ENCODE measurements at regions not wholly inside any gene's neighbourhood (a gene's known extent, or its start where the extent isn't known, plus 50 kb on each side); places are given as distances from the start of the nearest gene placed in this dataset.

- TF ChIP-seq SRSF9 (IDR thresholded peaks at IDR 0.05; ENCODE audit: borderline replicate concordance, insufficient read depth, low read depth, low read length, poor library complexity, severe bottlenecking) (no peak), KLF15 (CRISPR knock-in tag; IDR thresholded peaks at IDR 0.05; ENCODE audit: borderline replicate concordance) (no peak), ZNF703 (CRISPR knock-in tag; IDR thresholded peaks at IDR 0.05; ENCODE audit: borderline replicate concordance) (no peak; the same call in 1 of the 2 replicates), BHLHE40 (IDR thresholded peaks at IDR 0.05; ENCODE audit: low read length) (peak; percentile 93), JDP2 (CRISPR knock-in tag; IDR thresholded peaks at IDR 0.05; ENCODE audit: borderline replicate concordance) (no peak), ZFAT (CRISPR knock-in tag; conservative IDR thresholded peaks at IDR 0.05) (no peak), REPIN1 (CRISPR knock-in tag; IDR thresholded peaks at IDR 0.05; ENCODE audit: borderline replicate concordance, low read depth) (peak; percentile 93), PTBP1 (IDR thresholded peaks at IDR 0.05; ENCODE audit: low read depth, low read length, poor library complexity, severe bottlenecking) (no peak), ZNF75D (CRISPR knock-in tag; IDR thresholded peaks at IDR 0.05; ENCODE audit: borderline replicate concordance) (no peak), ZNF224 (CRISPR knock-in tag; IDR thresholded peaks at IDR 0.05) (no peak), ZFYVE20 (CRISPR knock-in tag; IDR thresholded peaks at IDR 0.05; ENCODE audit: borderline replicate concordance, low read depth) (no peak), HNF4A (CRISPR knock-in tag; IDR thresholded peaks at IDR 0.05) (peak; percentile 99), ELF3 (CRISPR knock-in tag; IDR thresholded peaks at IDR 0.05) (peak; percentile 93), ZSCAN20 (CRISPR knock-in tag; IDR thresholded peaks at IDR 0.05; ENCODE audit: borderline replicate concordance) (0 out of 2 replicates have a peak, but pooled peaks have one; percentile 58), TAF1 (CRISPR knock-in tag; IDR thresholded peaks at IDR 0.05) (no peak), ZBTB1 (CRISPR knock-in tag; IDR thresholded peaks at IDR 0.05; ENCODE audit: borderline replicate concordance) (no peak), FOXA3 (CRISPR knock-in tag; IDR thresholded peaks at IDR 0.05) (peak; percentile 95), GPBP1L1 (CRISPR knock-in tag; IDR thresholded peaks at IDR 0.05) (no peak), ZSCAN25 (CRISPR knock-in tag; IDR thresholded peaks at IDR 0.05) (peak; percentile 68; the same call in 1 of the 2 replicates), RBAK (CRISPR knock-in tag; IDR thresholded peaks at IDR 0.05) (no peak), ATAD3A (CRISPR knock-in tag; IDR thresholded peaks at IDR 0.05) (no peak), ZNF343 (CRISPR knock-in tag; IDR thresholded peaks at IDR 0.05) (0 out of 2 replicates have a peak, but pooled peaks have one; percentile 48), ZNF256 (CRISPR knock-in tag; conservative IDR thresholded peaks at IDR 0.05) (no peak; the same call in 1 of the 2 replicates)
- TF ChIP-seq, protein P1, sequence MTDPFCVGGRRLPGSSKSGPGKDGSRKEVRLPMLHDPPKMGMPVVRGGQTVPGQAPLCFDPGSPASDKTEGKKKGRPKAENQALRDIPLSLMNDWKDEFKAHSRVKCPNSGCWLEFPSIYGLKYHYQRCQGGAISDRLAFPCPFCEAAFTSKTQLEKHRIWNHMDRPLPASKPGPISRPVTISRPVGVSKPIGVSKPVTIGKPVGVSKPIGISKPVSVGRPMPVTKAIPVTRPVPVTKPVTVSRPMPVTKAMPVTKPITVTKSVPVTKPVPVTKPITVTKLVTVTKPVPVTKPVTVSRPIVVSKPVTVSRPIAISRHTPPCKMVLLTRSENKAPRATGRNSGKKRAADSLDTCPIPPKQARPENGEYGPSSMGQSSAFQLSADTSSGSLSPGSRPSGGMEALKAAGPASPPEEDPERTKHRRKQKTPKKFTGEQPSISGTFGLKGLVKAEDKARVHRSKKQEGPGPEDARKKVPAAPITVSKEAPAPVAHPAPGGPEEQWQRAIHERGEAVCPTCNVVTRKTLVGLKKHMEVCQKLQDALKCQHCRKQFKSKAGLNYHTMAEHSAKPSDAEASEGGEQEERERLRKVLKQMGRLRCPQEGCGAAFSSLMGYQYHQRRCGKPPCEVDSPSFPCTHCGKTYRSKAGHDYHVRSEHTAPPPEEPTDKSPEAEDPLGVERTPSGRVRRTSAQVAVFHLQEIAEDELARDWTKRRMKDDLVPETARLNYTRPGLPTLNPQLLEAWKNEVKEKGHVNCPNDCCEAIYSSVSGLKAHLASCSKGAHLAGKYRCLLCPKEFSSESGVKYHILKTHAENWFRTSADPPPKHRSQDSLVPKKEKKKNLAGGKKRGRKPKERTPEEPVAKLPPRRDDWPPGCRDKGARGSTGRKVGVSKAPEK (CRISPR knock-in tag; IDR thresholded peaks at IDR 0.05; ENCODE audit: borderline replicate concordance) = 0 out of 2 replicates have a peak, but pooled peaks have one; percentile 76
- TF ChIP-seq, protein P2, sequence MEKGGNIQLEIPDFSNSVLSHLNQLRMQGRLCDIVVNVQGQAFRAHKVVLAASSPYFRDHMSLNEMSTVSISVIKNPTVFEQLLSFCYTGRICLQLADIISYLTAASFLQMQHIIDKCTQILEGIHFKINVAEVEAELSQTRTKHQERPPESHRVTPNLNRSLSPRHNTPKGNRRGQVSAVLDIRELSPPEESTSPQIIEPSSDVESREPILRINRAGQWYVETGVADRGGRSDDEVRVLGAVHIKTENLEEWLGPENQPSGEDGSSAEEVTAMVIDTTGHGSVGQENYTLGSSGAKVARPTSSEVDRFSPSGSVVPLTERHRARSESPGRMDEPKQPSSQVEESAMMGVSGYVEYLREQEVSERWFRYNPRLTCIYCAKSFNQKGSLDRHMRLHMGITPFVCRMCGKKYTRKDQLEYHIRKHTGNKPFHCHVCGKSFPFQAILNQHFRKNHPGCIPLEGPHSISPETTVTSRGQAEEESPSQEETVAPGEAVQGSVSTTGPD (CRISPR knock-in tag; IDR thresholded peaks at IDR 0.05) = peak; percentile 84
These were observed 199.1 kb upstream of the AHR start (continued) for GRCh38 chr7:17099083-17099973.

Data from HepG2 (cell line).